ENCODE measurements at regions not wholly inside any gene's neighbourhood (a gene's known extent, or its start where the extent isn't known, plus 50 kb on each side); places are given as distances from the start of the nearest gene placed in this dataset.

DNA sequence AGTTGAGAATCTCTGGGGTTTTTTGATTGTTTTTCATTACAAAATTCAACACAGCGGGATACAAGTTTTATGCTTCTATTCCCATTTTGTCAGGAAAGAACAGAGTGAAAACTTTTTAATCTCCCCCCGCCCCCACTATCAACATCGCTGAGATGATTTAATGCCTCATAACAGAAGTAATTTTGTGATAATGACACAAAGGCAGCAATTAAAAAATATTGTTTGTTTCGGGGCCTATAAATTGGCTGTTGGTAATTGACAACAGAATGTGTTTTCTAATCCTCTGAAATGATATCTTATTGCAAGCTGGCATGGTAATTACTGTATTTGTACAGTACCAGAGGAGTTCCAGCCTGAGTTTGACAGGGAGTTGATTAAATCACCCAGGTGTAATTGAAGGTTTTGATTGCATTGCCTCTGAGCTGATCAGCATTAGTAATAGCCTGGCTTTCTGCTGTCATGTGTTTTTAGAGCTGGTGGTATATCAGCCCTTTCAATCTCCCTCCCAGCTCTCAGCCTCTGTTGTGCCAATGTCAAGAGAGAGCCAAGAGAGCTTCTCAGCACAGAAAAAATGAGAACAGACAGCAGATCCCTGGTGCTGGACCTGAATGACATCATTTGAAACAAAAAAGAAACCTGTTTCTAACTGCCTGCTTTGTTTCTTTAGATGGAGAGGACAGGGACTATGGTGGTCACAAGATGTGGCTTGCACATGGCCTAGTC is 265.1 kb downstream of the FAM76B start:
- H3K4me3 ChIP-seq (ENCODE audit: low read depth, low read length) = no peak overlapping the region
- DNase-seq (ENCODE audit: low read depth) = no peak
- TF ChIP-seq, protein P1, sequence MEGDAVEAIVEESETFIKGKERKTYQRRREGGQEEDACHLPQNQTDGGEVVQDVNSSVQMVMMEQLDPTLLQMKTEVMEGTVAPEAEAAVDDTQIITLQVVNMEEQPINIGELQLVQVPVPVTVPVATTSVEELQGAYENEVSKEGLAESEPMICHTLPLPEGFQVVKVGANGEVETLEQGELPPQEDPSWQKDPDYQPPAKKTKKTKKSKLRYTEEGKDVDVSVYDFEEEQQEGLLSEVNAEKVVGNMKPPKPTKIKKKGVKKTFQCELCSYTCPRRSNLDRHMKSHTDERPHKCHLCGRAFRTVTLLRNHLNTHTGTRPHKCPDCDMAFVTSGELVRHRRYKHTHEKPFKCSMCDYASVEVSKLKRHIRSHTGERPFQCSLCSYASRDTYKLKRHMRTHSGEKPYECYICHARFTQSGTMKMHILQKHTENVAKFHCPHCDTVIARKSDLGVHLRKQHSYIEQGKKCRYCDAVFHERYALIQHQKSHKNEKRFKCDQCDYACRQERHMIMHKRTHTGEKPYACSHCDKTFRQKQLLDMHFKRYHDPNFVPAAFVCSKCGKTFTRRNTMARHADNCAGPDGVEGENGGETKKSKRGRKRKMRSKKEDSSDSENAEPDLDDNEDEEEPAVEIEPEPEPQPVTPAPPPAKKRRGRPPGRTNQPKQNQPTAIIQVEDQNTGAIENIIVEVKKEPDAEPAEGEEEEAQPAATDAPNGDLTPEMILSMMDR (IDR thresholded peaks at IDR 0.05; ENCODE audit: control insufficient read depth, extremely low read depth, insufficient read depth) = no peak

DNA sequence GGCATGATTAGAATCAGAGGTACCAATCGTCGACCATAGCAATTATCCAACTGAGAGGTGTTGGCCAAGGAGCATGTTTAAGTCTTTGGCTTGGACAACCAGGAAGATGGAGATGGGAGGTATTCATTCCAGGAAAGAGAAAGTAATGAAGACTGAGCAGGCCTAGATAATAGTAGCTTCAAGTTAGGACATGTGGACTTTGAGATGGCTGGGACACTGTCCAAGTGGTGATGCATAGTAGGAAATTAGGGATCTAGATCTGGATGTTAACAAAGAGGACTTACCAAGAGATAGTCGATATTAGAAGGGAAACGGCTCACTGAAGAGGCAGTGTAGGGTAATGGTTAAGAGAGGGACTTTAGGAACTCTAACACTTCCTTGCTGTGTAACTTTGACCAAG is 266.7 kb downstream of the FAM76B start:
- TF ChIP-seq, protein P1 (IDR thresholded peaks at IDR 0.05; ENCODE audit: control insufficient read depth, extremely low read depth, insufficient read depth) = no peak
- no peak overlapping the region for H3K4me3 ChIP-seq (ENCODE audit: low read depth, low read length)
- DNase-seq (ENCODE audit: low read depth) = no peak

DNA sequence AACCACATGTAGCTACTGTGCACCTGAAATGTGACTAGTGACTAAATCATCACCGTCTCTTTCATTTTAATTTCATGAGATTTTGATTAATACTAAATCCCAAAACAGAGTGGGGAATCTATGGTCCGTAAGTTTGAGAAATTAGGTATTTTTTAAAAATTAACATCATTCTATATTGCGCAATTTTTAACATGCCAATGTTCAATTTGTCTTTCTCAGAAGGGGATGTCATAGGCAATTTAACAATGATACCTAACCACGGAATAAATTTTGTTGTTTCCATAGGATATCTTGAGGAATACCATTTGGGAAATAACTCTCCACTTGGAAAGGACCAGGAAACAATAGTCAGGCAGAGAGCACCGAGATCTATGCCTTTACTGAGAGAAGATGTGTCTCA is 267.7 kb downstream of the FAM76B start:
- no peak overlapping the region for H3K4me3 ChIP-seq (ENCODE audit: low read depth, low read length)
- TF ChIP-seq, protein P1 (IDR thresholded peaks at IDR 0.05; ENCODE audit: control insufficient read depth, extremely low read depth, insufficient read depth) = no peak
- DNase-seq (ENCODE audit: low read depth) = no peak

DNA sequence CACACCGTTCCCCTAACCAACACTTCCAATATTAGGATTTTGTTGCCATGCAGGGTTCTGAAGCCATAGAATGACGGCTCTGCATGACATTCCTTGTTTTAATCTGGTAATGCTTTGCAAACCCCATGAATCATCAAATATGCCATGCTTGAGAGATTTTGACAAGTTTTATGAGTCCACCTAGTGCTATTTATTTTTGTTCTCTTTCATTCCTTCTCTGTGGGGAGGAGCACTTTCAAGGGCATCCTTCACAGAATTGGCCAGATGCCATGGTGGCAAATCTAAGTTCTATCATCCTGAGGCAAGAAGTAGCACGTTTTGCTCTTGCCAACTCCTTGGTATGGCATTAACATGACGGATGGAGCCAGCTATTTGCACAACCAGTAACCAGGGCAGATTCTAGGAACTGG is 268.4 kb downstream of the FAM76B start:
- TF ChIP-seq, protein P1 (IDR thresholded peaks at IDR 0.05; ENCODE audit: control insufficient read depth, extremely low read depth, insufficient read depth) = no peak
- no peak for DNase-seq (ENCODE audit: low read depth)

DNA sequence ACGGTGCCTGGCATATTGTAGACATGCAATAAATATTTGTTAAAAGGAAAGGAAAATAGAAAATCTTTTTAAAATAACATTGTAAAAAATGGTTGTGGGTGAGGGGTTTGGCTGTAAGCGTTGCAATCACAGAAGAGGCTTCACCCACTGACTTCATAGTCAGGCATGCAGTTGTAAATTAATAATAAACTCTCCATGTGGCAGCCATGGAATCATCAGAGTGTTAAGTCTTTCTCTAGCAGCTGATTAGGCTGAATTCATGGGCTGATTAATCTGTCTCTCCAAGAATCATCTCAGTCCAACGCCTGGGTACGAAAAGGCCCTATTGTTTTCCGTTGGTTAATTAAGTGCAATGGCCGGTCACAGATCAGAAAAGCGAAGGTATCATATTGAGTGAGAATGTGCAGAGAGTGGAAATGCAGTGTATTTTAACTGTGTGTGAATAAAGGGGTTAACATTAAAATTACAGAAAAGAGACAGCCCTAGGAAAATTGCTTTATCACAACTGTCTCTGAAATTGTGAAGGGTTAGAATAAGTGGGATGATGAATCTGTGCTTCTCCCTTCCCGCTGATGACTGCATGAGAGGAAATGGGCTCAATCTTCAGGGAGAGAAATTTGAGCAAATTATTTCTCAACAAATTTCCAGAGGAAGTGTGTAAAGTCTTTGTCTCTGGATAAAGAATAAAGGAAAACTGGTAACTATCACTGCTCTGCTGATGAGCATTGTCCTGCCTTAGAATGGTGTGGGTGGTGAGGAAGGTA is 269.0 kb downstream of the FAM76B start:
- no peak overlapping the region for H3K4me3 ChIP-seq (ENCODE audit: low read depth, low read length)
- no peak for DNase-seq (ENCODE audit: low read depth)
- TF ChIP-seq, protein P1 (IDR thresholded peaks at IDR 0.05; ENCODE audit: control insufficient read depth, extremely low read depth, insufficient read depth) = no peak

More for the DNA sequence above, 268.4 kb downstream of the FAM76B start:
- no peak overlapping the region for H3K4me3 ChIP-seq (ENCODE audit: low read depth, low read length)

DNA sequence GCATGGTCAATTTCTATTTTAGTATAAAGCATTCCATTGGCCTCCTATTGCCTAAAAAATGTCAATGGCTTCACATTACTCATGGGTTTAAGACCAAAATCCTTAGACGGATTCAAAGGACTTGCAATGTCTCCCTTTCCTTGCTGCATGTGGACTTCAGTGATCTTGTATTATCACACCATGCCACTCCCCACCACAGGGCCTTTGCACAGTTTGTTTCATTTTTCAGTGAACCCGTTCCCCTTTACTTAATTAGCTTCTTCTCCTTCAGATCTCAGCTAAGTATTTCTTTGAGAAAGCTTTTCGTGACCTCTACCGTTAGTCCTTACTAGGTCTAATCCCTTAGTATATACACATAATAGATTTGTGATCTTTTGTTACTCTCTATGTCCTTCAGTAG is 269.7 kb downstream of the FAM76B start:
- DNase-seq (ENCODE audit: low read depth) = no peak
- H3K4me3 ChIP-seq (ENCODE audit: low read depth, low read length) = no peak overlapping the region
- TF ChIP-seq, protein P1 (IDR thresholded peaks at IDR 0.05; ENCODE audit: control insufficient read depth, extremely low read depth, insufficient read depth) = no peak

Data from LNCaP clone FGC (cell line).